ENCODE measurements at regions not wholly inside any gene's neighbourhood (a gene's known extent, or its start where the extent isn't known, plus 50 kb on each side); places are given as distances from the start of the nearest gene placed in this dataset.
"Not testable (repeated sequence)": the region's sequence is repeated elsewhere in the genome, so short reads cannot be mapped to it uniquely, and the experiment has no call there.

DNA sequence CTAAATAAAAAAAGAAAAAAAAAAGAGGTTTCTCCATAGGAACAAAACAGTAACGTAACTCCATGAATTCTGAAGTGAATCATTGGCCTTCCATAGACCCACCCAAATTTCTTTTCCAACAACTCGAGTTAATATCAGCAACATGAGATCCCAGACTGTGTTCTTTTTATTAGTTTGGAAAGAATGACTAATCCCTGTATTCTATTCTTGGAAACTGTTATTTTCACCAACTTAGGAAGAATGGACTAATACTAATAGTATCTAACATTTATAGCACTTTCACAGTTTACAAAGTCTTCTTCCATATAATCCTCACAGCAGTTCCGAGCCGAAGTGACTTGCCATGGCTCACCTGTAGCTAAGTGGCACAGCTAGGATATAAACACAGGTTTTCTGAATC is 72.7 kb upstream of the SLC4A7 start:
- Histone ChIP-seq H3K27ac (peak overlapping the region; percentile 73), H3K9me3 (ENCODE audit: low read depth) (no peaks in the 10 kb centered on the region)
- WGBS (ENCODE audit: low lambda C conversion rate, missing lambda C conversion rate) = 63% methylated on average over 4 of the region's 4 CpGs

GRCh38 chr3:27554706-27555105 is 70.5 kb upstream of the SLC4A7 start:
- Histone ChIP-seq H3K4me2 (no peak overlapping the region), H3K9me2 (replicated peaks; ENCODE audit: insufficient read depth) (no peaks in the 10 kb centered on the region), H3K9me3 (ENCODE audit: low read depth) (no peaks in the 10 kb centered on the region), H3K4me3 (no peak overlapping the region), H3K4me1 (ENCODE audit: insufficient read depth) (peaks cover 5% of the 10 kb centered on the region), H3K27ac (no peak overlapping the region), H4K20me1 (ENCODE audit: insufficient read depth, poor library complexity, severe bottlenecking) (no peaks in the 10 kb centered on the region), H3K27me3 (no peaks in the 10 kb centered on the region), H2AFZ (no peak overlapping the region), H3K79me2 (no peaks in the 10 kb centered on the region), H3K36me3 (replicated peaks; ENCODE audit: insufficient read depth, low read depth) (no peaks in the 10 kb centered on the region)
- WGBS (ENCODE audit: low lambda C conversion rate, missing lambda C conversion rate) = 63% methylated on average over 2 of the region's 2 CpGs
- TF ChIP-seq EZH2 (IDR thresholded peaks at IDR 0.05; ENCODE audit: borderline replicate concordance) (no peak), CTCF (IDR thresholded peaks at IDR 0.05; ENCODE audit: poor library complexity) (no peak)
- DNase-seq (ENCODE audit: low spot score) = no peak

More for the DNA sequence above, 72.7 kb upstream of the SLC4A7 start:
- peak; percentile 11 for DNase-seq (ENCODE audit: low spot score)
- TF ChIP-seq EZH2 (IDR thresholded peaks at IDR 0.05; ENCODE audit: borderline replicate concordance) (no peak), CTCF (IDR thresholded peaks at IDR 0.05; ENCODE audit: poor library complexity) (no peak)
- H3K4me1 ChIP-seq (ENCODE audit: insufficient read depth) = peaks cover 5% of the 10 kb centered on the region
- no peaks in the 10 kb centered on the region for H3K27me3 ChIP-seq
- H3K79me2 ChIP-seq = no peaks in the 10 kb centered on the region
- no peaks in the 10 kb centered on the region for H3K36me3 ChIP-seq (replicated peaks; ENCODE audit: insufficient read depth, low read depth)
- no peak overlapping the region for H2AFZ ChIP-seq
- H3K9me2 ChIP-seq (replicated peaks; ENCODE audit: insufficient read depth) = no peaks in the 10 kb centered on the region
- H3K4me2 ChIP-seq = no peak overlapping the region
- H4K20me1 ChIP-seq (ENCODE audit: insufficient read depth, poor library complexity, severe bottlenecking) = no peaks in the 10 kb centered on the region
- no peak overlapping the region for H3K4me3 ChIP-seq

DNA sequence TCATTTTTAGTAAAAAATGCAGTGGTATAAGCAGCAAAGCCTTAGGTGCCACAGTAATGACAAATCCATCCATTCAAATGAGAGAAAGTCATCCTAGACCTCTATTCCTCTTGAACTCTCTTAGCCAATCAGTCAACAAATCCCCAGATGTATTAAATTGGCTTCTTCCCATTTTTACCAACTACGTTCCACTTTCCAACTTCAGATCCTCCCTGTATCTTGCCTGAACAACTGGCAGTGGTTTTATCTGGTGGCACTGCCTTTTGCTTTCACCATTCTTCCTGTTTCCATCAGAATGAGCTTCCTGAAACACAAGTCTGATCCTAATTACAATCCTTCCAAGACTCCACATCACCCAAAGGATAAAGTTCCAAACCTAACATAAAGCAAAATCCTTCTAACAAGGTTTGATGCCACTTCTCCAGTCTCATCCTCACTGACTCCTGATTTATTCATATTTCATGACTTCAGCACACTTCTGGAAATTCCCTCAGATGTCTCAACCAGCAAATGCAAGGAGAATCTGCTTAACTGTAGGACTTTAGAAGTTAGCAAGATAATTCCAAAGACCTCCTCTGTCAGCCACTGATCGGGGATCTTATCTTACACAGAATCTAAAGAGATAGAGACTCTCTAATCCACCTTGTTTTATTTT is 69.8 kb upstream of the SLC4A7 start:
- Histone ChIP-seq H3K27me3 (no peaks in the 10 kb centered on the region), H4K20me1 (ENCODE audit: insufficient read depth, poor library complexity, severe bottlenecking) (no peaks in the 10 kb centered on the region), H3K79me2 (no peaks in the 10 kb centered on the region), H3K4me3 (no peak overlapping the region), H3K27ac (no peak overlapping the region), H3K4me1 (ENCODE audit: insufficient read depth) (peaks cover 5% of the 10 kb centered on the region), H3K36me3 (replicated peaks; ENCODE audit: insufficient read depth, low read depth) (no peaks in the 10 kb centered on the region), H3K9me2 (replicated peaks; ENCODE audit: insufficient read depth) (no peaks in the 10 kb centered on the region), H3K4me2 (no peak overlapping the region), H3K9me3 (ENCODE audit: low read depth) (no peaks in the 10 kb centered on the region), H2AFZ (no peak overlapping the region)
- 57% methylated on average over 2 of the region's 2 CpGs for WGBS (ENCODE audit: low lambda C conversion rate, missing lambda C conversion rate)
- TF ChIP-seq CTCF (IDR thresholded peaks at IDR 0.05; ENCODE audit: poor library complexity) (no peak), EZH2 (IDR thresholded peaks at IDR 0.05; ENCODE audit: borderline replicate concordance) (no peak), EZH2phosphoT487 (IDR thresholded peaks at IDR 0.05; ENCODE audit: low read depth, severe bottlenecking, unreplicated experiment) (no peak)
- DNase-seq (ENCODE audit: low spot score) = no peak

- H3K27ac ChIP-seq, H2AFZ ChIP-seq: not testable (repeated sequence)
- WGBS (ENCODE audit: low lambda C conversion rate, missing lambda C conversion rate) = 75% methylated on average over 4 of the region's 5 CpGs
Measured at GRCh38 chr3:27552708-27553107, 68.5 kb upstream of the SLC4A7 start.

DNA sequence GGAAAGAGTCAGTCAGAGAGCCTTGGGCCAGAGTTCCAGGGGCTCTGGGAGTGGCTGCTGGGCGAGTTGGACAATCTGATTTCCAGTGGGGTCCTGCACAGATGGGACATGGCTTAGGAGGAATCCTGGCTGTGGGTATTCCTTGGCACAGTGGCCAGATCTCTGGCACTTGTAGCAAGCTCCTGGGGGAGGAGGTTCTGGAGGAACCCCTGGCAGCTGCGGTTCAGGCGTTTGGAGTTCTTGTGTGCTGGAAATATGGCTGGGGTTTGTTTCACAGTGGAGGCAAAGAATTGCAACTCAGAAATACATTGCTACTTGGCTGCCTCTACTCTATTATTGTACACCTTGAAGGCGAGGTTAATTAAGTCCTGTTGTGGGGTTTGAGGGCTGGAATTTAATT is 67.2 kb upstream of the SLC4A7 start:
- not testable (repeated sequence) for H3K79me2 ChIP-seq; H3K4me1 ChIP-seq (ENCODE audit: insufficient read depth); DNase-seq (ENCODE audit: low spot score); H3K4me3 ChIP-seq; H3K27ac ChIP-seq; H3K9me2 ChIP-seq (replicated peaks; ENCODE audit: insufficient read depth); H3K9me3 ChIP-seq (ENCODE audit: low read depth); H2AFZ ChIP-seq; H3K36me3 ChIP-seq (replicated peaks; ENCODE audit: insufficient read depth, low read depth); H4K20me1 ChIP-seq (ENCODE audit: insufficient read depth, poor library complexity, severe bottlenecking); H3K27me3 ChIP-seq; H3K4me2 ChIP-seq
- 88% methylated on average over 4 of the region's 4 CpGs for WGBS (ENCODE audit: low lambda C conversion rate, missing lambda C conversion rate)

More at GRCh38 chr3:27552708-27553107, 68.5 kb upstream of the SLC4A7 start:
- not testable (repeated sequence) for H3K4me1 ChIP-seq (ENCODE audit: insufficient read depth); DNase-seq (ENCODE audit: low spot score); H3K9me3 ChIP-seq (ENCODE audit: low read depth); H3K4me2 ChIP-seq; H3K36me3 ChIP-seq (replicated peaks; ENCODE audit: insufficient read depth, low read depth); H3K79me2 ChIP-seq; H3K4me3 ChIP-seq; H4K20me1 ChIP-seq (ENCODE audit: insufficient read depth, poor library complexity, severe bottlenecking); H3K9me2 ChIP-seq (replicated peaks; ENCODE audit: insufficient read depth); H3K27me3 ChIP-seq

Measured in hepatocyte (in vitro differentiated cells).